Endothelial cell of umbilical vein (primary cell): ENCODE measurements at regions not wholly inside any gene's neighbourhood (a gene's known extent, or its start where the extent isn't known, plus 50 kb on each side); places are given as distances from the start of the nearest gene placed in this dataset.

ENCODE experiments used
- BruUV-seq: library from RNA; stranded (reverse); fragments of 400-500 nt; replicated peaks from 2 replicates; lab custom pipeline; 2021; lab: Mats Ljungman, UMichigan
- CTCF ChIA-PET: fragments of 300-600, 350-600 bp; sonication (Branson Sonifier 250); formaldehyde crosslinking; loops from one replicate; lab custom pipeline; 2021; ENCODE audit warnings: antibody characterized with exemption, inconsistent platforms; lab: Charles Lee
- POLR2A ChIA-PET: fragments of 300-600, 350-600 bp; sonication (Branson Sonifier 250); formaldehyde crosslinking; loops from one replicate; lab custom pipeline; 2021; ENCODE audit warnings: antibody characterized with exemption, inconsistent platforms; lab: Charles Lee
- DNase-seq: peaks from one replicate; pipeline ENCODE4 v3.0.0-alpha.2; 2011; ENCODE audit warnings: low read depth, low spot score
- FAIRE-seq: peaks from 2 replicates; lab custom pipeline; 2011; peaks lifted over from hg19 to GRCh38; lab: Jason Lieb, UNC
- H2AFZ ChIP-seq: 2 replicates; pipeline ENCODE4 v1.6.0; 2012; ENCODE audit warnings: low read depth, low read length, control low read depth, inconsistent platforms
- H3K27ac ChIP-seq: 2 replicates; pipeline ENCODE4 v1.5.1; 2011; ENCODE audit warnings: low read depth, mild to moderate bottlenecking, control low read depth, low read length, moderate library complexity; ENCODE audit not compliant: insufficient read depth
- H3K27me3 ChIP-seq, 2 experiments: 2 replicates each; pipeline versions ENCODE4 v1.6.0 to v1.6.1; 2011; ENCODE audit warnings: low read length in 2 of 2, mixed read lengths in 1 of 2; ENCODE audit not compliant: control insufficient read depth in 2 of 2, insufficient read depth in 2 of 2
- H3K36me3 ChIP-seq, 2 experiments: 2 replicates in 1 of 2; 3 replicates in 1 of 2; pipeline ENCODE4 v1.5.1; 2011; ENCODE audit warnings: low read length in 2 of 2, mild to moderate bottlenecking in 1 of 2, moderate library complexity in 1 of 2; ENCODE audit not compliant: control insufficient read depth in 2 of 2, insufficient read depth in 2 of 2; ENCODE audit errors: extremely low read depth in 1 of 2
- H3K4me1 ChIP-seq: 3 replicates; pipeline ENCODE4 v1.5.1; 2011; ENCODE audit warnings: mild to moderate bottlenecking, low read length; ENCODE audit not compliant: control insufficient read depth, insufficient read depth; ENCODE audit errors: extremely low read depth
- H3K4me2 ChIP-seq: 2 replicates; pipeline ENCODE4 v1.6.1; 2011; ENCODE audit warnings: low read length, control low read depth, mixed read lengths; ENCODE audit not compliant: insufficient read depth
- H3K4me3 ChIP-seq, 3 experiments: fragments of 200-600 bp in 1 of 3; sonication (generic), shearing (Covaris generic) in 1 of 3; replicated peaks in 1 of 3; 2 replicates each; pipeline ENCODE4 v1.5.1; 2011 to 2016; ENCODE audit warnings: control low read depth in 3 of 3, low read length in 3 of 3, mild to moderate bottlenecking in 2 of 3, inconsistent platforms in 1 of 3, low read depth in 1 of 3, moderate library complexity in 1 of 3; ENCODE audit not compliant: insufficient read depth in 1 of 3
- H3K79me2 ChIP-seq: 2 replicates; pipeline ENCODE4 v1.6.0; 2012; ENCODE audit warnings: low read length, inconsistent platforms; ENCODE audit not compliant: control insufficient read depth, insufficient read depth
- H3K9ac ChIP-seq: replicated peaks from 2 replicates; pipeline ENCODE3; 2011; ENCODE audit warnings: low read length, control low read depth; ENCODE audit not compliant: insufficient read depth; ENCODE audit errors: extremely low read depth
- H3K9me1 ChIP-seq: replicated peaks from 3 replicates; pipeline ENCODE4 v1.6.0; 2011; ENCODE audit warnings: mild to moderate bottlenecking, low read length; ENCODE audit not compliant: control insufficient read depth, insufficient read depth; ENCODE audit errors: extremely low read depth
- H3K9me3 ChIP-seq: replicated peaks from 2 replicates; pipeline ENCODE4 v1.5.1; 2012; ENCODE audit warnings: low read length, inconsistent platforms; ENCODE audit not compliant: control insufficient read depth, insufficient read depth
- H4K20me1 ChIP-seq: replicated peaks from 2 replicates; pipeline ENCODE3; 2011; ENCODE audit warnings: mild to moderate bottlenecking, low read length; ENCODE audit not compliant: control insufficient read depth, insufficient read depth; ENCODE audit errors: extremely low read depth
- CTCF ChIP-seq, 2 donors: IDR thresholded peaks; 1 replicate in 1 of 2; 2 replicates in 1 of 2; pipeline ENCODE4 v1.5.1; 2011; ENCODE audit warnings: low read length in 2 of 2, mild to moderate bottlenecking in 2 of 2, moderate library complexity in 2 of 2, control low read depth in 1 of 2, inconsistent platforms in 1 of 2, low read depth in 1 of 2; ENCODE audit not compliant: insufficient read depth in 1 of 2; ENCODE audit errors: extremely low read depth in 1 of 2
- EZH2 ChIP-seq: IDR thresholded peaks from 2 replicates; pipeline ENCODE4 v1.6.1; 2012; ENCODE audit warnings: borderline replicate concordance, low read depth, mild to moderate bottlenecking, moderate library complexity, low read length, inconsistent platforms; ENCODE audit not compliant: severe bottlenecking
- FOS ChIP-seq: IDR thresholded peaks from 2 replicates; pipeline ENCODE4 v1.6.1; 2011; ENCODE audit warnings: mild to moderate bottlenecking, low read length, moderate library complexity, borderline replicate concordance; ENCODE audit not compliant: insufficient read depth
- GATA2 ChIP-seq: IDR thresholded peaks from 2 replicates; pipeline ENCODE4 v1.7.0; 2011; ENCODE audit warnings: low read depth, mild to moderate bottlenecking, moderate library complexity, mixed read lengths, low read length; ENCODE audit not compliant: insufficient read length, insufficient read depth
- JUN ChIP-seq: IDR thresholded peaks from 2 replicates; pipeline ENCODE4 v1.6.1; 2011; ENCODE audit warnings: borderline replicate concordance, low read depth; ENCODE audit not compliant: insufficient read length, insufficient read depth
- MAX ChIP-seq: IDR thresholded peaks from 2 replicates; pipeline ENCODE4 v1.6.1; 2011; ENCODE audit not compliant: insufficient read depth, insufficient read length
- MYC ChIP-seq: IDR thresholded peaks from one replicate; pipeline ENCODE4 v1.6.1; 2011; ENCODE audit warnings: mild to moderate bottlenecking, low read depth, low read length
- POLR2A ChIP-seq: IDR thresholded peaks from 2 replicates; pipeline ENCODE4 v1.6.1; 2012; ENCODE audit warnings: low read depth, mild to moderate bottlenecking, control low read depth, low read length
- POLR2AphosphoS5 ChIP-seq: IDR thresholded peaks from 2 replicates; pipeline ENCODE4 v1.6.1; 2012; ENCODE audit warnings: low read depth, mild to moderate bottlenecking, control low read depth, low read length, moderate library complexity; ENCODE audit not compliant: insufficient read depth
- dilution Hi-C: fragments of 300-500 bp; cut with MboI; formaldehyde crosslinking; loops from one replicate; pipeline ENCODE4 v1.15.0; 2019; ENCODE audit warnings: low sequenced_read_pairs; ENCODE audit not compliant: extremely low pct_ligation_motif_present
- intact Hi-C: fragments of 100-400 bp; cut with micrococcal nuclease; formaldehyde crosslinking; loops from one replicate; pipeline ENCODE4 v1.10.0; 2022

GRCh38 chrX:137425986-137426385, 139.9 kb upstream of the ZIC3 start:
- Histone ChIP-seq H4K20me1 (no peaks in the 10 kb centered on the region), H2AFZ (no peak overlapping the region), H3K4me2 (no peak overlapping the region), H3K27me3 (peaks cover 15 to 35% of the 10 kb centered on the region in 2 experiments), H3K36me3 (no peaks in the 10 kb centered on the region), H3K9ac (no peak overlapping the region), H3K9me3 (no peaks in the 10 kb centered on the region), H3K4me1 (no peaks in the 10 kb centered on the region), H3K27ac (no peak overlapping the region), H3K9me1 (no peaks in the 10 kb centered on the region), H3K79me2 (no peaks in the 10 kb centered on the region), H3K4me3 (no peak overlapping the region)
- FAIRE-seq (no peak), DNase-seq (no peak)
- no peak for TF ChIP-seq JUN
- no peak for TF ChIP-seq POLR2A
- no peak for TF ChIP-seq GATA2
- no peak for TF ChIP-seq FOS
- no peak for TF ChIP-seq MAX
- TF ChIP-seq POLR2AphosphoS5, result no peak
- TF ChIP-seq CTCF (IDR thresholded peaks at IDR 0.05; ENCODE audit: extremely low read depth in 1 of 2, insufficient read depth in 1 of 2, low read depth in 1 of 2, low read length in 2 of 2), result no peak
- no peak for TF ChIP-seq EZH2
- TF ChIP-seq MYC, result no peak
- POLR2A ChIA-PET, result no interaction called here
- no TSS peak for BruUV-seq
- intact Hi-C loops (no loop called here), dilution Hi-C loops (no loop called here)
- CTCF ChIA-PET, result no interaction called here
